ENCODE measurements at regions not wholly inside any gene's neighbourhood (a gene's known extent, or its start where the extent isn't known, plus 50 kb on each side); places are given as distances from the start of the nearest gene placed in this dataset.
"Not testable (repeated sequence)": the region's sequence is repeated elsewhere in the genome, so short reads cannot be mapped to it uniquely, and the experiment has no call there.

DNA sequence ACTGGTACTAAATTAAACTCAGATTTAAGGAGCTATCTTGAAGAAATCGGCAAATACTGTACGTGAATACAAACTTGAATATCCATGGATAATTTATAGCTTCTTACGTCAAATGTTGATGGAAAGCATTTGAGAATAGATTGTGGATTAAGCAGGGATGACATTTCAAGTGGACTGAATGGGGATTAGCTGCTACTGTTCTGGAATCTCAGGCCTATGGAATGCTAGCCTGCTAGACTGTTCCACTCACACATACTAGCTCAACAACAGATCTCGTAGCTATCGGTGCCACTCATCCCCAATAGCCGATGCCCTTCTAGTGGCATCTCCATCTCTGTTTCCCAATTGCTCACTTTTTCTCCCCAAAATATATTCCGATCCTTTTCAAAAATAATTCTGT is 62.0 kb upstream of the USP25 start:
- intact Hi-C loops (cut with DNase I) = no loop called here

DNA sequence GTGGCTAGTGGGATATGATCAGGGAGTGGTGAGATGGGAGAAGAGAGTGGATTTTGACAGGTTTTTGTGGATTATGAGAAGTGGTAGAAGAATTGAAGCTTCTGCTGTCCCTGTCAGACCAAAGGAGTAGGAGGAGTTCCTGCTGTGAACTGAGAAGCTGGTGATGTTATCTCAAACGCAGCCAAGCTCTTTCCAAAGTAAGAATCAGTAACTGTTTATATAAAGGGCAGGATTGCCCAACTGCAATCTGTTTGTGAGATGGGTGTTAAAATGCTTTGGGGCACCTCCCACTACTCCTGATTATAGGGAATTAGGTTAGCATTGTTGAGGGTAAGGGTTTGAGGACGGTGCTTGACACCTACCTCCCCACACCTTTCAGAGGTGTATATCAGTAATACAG is 60.5 kb upstream of the USP25 start:
- intact Hi-C loops (cut with DNase I) = no loop called here
- no peak for DNase-seq (ENCODE audit: low spot score)

More for the DNA sequence above, 62.0 kb upstream of the USP25 start:
- no peak for DNase-seq (ENCODE audit: low spot score)

DNA sequence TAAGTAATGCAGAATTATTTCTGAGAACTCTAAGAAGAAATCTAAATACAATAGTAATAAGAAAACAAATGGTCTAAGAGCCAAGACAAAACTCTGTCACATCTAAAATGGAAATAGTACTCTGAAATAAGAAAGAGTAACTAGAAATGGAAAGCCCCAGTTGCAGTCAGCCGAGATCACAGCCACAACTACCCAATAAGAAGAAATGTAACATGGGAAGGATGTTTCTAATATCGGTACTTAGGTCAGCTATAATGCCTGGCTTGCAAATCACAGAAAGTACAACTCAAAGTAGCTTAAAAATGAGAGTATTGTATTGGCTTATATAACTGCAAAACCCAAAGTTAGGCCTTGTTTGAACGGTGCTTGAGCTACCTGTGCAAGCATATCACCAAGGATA is 58.6 kb upstream of the USP25 start:
- no peak for DNase-seq (ENCODE audit: low spot score)
- intact Hi-C loops (cut with DNase I) = no loop called here

DNA sequence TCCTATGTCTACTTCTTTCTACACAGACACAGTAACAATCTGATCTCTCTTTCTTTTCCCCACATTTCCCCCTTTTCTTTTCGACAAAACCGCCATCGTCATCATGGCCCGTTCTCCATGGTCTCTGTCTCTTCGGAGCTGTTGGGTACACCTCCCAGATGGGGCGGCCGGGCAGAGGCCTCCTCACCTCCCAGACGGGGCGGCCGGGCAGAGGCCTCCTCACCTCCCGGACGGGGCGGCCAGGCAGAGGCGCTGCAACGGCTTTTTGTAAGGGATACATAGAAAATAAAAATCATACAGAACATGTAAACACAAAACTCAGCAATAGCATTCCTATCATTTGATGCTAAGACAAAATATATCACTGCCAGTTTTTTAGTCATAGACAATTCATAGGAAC is 57.2 kb upstream of the USP25 start:
- intact Hi-C loops (cut with DNase I); DNase-seq (ENCODE audit: low spot score): not testable (repeated sequence)

DNA sequence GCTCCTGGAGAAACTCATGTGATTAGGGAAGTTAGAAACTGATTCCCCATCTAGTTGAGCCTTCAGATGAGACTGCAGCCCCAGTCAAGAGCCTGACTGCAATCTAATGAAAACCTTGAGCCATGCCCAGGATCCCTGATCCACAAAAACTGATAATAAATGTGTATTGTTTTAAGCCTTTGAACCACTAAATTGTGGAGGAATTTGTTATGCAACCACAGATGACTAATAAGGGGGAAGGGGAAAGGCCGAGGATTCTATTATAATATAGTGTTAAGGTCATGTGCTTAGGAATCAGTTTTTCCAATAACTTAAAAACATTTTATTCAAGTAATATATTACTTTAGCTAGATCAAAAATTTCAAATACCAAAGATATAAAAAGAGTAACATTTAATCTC is 52.8 kb upstream of the USP25 start:
- intact Hi-C loops (cut with DNase I) = no loop called here
- no peak for DNase-seq (ENCODE audit: low spot score)

DNA sequence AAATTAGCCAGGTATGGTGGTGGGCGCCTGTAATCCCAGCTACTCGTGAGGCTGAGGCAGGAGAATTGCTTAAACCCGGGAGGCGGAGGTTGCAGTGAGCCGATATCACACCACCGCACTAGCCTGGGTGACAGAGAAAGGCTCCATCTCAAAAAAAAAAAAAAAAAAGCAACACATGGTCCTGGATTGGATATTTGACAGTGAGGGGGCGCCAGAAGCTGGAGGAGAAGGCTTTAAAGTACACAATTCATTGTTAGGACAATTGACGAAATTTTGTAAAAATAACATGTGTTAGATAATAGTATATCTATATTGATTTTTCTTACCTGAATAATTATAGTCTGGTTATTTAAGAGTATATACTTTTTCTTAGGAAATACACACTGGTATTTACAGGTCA is 50.2 kb upstream of the USP25 start:
- intact Hi-C loops (cut with DNase I) = no loop called here
- no peak for DNase-seq (ENCODE audit: low spot score)
